Chondrocyte (in vitro differentiated cells): ENCODE measurements at regions not wholly inside any gene's neighbourhood (a gene's known extent, or its start where the extent isn't known, plus 50 kb on each side); places are given as distances from the start of the nearest gene placed in this dataset.

ENCODE experiments used
- DNase-seq: peaks from one replicate; pipeline ENCODE4 v3.0.0; 2021; ENCODE audit warnings: mixed read lengths, low spot score
- H3K27ac Mint-ChIP-seq: one replicate; pipeline ENCODE4 v1.8.0; 2021; ENCODE audit warnings: mild to moderate bottlenecking, moderate library complexity, mixed read lengths; ENCODE audit not compliant: unreplicated experiment
- H3K27me3 Mint-ChIP-seq: 2 replicates; pipeline ENCODE4 v1.8.0; 2021; ENCODE audit warnings: low read depth, mixed read lengths
- H3K36me3 Mint-ChIP-seq: 2 replicates; pipeline ENCODE4 v1.8.0; 2021; ENCODE audit warnings: low read depth, mixed read lengths
- H3K4me1 Mint-ChIP-seq: 2 replicates; pipeline ENCODE4 v1.8.0; 2021; ENCODE audit warnings: low read depth, mild to moderate bottlenecking, mixed read lengths
- H3K4me3 Mint-ChIP-seq: one replicate; pipeline ENCODE4 v1.8.0; 2021; ENCODE audit warnings: mild to moderate bottlenecking, moderate library complexity, mixed read lengths; ENCODE audit not compliant: unreplicated experiment
- H3K9me3 Mint-ChIP-seq: 2 replicates; pipeline ENCODE4 v1.8.0; 2021; ENCODE audit warnings: low read depth, mixed read lengths
- TF ChIP-seq, protein P1 (sequence below): fragments of 200-600 bp; sonication (generic); IDR thresholded peaks from 2 replicates; pipeline ENCODE4 v1.5.0; 2021; ENCODE audit warnings: antibody characterized with exemption, mild to moderate bottlenecking, moderate library complexity

DNA sequence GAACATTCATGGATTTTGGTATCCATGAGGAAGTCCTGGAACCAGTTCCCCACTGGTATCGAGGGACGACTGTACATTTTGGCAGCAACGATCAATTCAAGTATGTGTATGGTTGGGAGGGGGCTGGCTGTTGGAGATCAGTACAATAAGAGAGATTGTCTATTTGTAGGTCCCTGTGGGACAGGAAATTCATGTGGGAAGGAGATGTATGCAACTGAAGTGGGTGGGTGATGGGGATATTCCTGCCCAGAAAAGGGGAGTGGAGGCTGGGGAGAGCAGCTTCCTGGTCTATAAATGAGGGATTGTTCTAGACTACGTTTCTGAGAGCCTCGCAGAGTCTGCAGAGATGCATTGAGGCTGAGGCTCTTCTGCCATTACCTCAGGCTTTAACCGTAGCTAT, 140.2 kb upstream of the MAGI3 start:
- Mint-ChIP-seq H3K4me1 (no peaks in the 10 kb centered on the region), H3K9me3 (peaks cover 5% of the 10 kb centered on the region), H3K27me3 (peaks cover 22% of the 10 kb centered on the region), H3K27ac (no peak overlapping the region), H3K36me3 (no peaks in the 10 kb centered on the region), H3K4me3 (no peak overlapping the region)
- TF ChIP-seq, protein P1, sequence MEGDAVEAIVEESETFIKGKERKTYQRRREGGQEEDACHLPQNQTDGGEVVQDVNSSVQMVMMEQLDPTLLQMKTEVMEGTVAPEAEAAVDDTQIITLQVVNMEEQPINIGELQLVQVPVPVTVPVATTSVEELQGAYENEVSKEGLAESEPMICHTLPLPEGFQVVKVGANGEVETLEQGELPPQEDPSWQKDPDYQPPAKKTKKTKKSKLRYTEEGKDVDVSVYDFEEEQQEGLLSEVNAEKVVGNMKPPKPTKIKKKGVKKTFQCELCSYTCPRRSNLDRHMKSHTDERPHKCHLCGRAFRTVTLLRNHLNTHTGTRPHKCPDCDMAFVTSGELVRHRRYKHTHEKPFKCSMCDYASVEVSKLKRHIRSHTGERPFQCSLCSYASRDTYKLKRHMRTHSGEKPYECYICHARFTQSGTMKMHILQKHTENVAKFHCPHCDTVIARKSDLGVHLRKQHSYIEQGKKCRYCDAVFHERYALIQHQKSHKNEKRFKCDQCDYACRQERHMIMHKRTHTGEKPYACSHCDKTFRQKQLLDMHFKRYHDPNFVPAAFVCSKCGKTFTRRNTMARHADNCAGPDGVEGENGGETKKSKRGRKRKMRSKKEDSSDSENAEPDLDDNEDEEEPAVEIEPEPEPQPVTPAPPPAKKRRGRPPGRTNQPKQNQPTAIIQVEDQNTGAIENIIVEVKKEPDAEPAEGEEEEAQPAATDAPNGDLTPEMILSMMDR, result no peak
- no peak for DNase-seq

DNA sequence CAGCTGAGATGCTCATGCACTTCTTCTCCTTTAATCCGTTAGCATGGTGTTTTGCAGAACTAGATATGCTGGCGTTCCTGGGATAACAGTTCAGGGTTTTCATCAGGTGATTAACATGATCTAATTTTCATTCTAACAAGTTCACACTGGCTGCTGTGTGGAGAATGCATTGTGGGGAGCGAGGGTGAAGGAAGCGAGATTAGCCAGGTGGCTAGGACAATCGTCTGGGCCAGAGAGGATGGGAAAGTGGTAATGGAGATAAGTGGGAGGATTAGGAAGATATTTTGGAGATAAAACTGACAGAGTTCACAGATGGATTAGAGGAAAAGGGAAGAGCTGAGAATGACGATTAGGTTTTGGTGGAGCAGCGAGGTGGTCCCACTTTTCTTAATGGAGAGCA, 138.1 kb upstream of the MAGI3 start:
- Mint-ChIP-seq H3K27me3 (peaks cover 20% of the 10 kb centered on the region), H3K27ac (no peak overlapping the region), H3K4me3 (no peak overlapping the region), H3K4me1 (no peaks in the 10 kb centered on the region), H3K9me3 (peaks cover 5% of the 10 kb centered on the region), H3K36me3 (no peaks in the 10 kb centered on the region)
- no peak for DNase-seq
- TF ChIP-seq, protein P1, result no peak

DNA sequence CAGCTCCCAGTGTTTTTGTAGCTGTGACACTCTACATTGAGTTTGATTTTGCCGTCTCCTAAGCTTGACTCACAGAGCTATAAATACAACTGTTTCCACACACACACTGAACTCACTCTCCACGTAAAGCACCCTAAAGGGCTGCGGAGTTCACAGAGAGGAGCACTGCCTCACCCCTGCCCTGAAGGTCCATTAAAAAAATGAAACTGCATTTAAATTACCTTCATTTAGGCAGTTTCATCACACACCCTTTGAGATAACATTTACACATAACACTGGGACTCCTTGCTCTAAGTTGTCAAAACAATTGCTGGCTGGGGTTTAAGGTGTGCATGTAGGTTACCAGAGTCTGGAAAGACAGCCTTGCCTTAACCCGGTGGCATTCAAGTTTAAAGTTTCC, 137.1 kb upstream of the MAGI3 start:
- no peak overlapping the region for H3K27ac Mint-ChIP-seq
- no peaks in the 10 kb centered on the region for H3K36me3 Mint-ChIP-seq
- H3K4me3 Mint-ChIP-seq, result no peak overlapping the region
- TF ChIP-seq, protein P1, result no peak
- H3K9me3 Mint-ChIP-seq, result peaks cover 5% of the 10 kb centered on the region
- H3K27me3 Mint-ChIP-seq, result peaks cover 19% of the 10 kb centered on the region
- no peaks in the 10 kb centered on the region for H3K4me1 Mint-ChIP-seq
- no peak for DNase-seq

DNA sequence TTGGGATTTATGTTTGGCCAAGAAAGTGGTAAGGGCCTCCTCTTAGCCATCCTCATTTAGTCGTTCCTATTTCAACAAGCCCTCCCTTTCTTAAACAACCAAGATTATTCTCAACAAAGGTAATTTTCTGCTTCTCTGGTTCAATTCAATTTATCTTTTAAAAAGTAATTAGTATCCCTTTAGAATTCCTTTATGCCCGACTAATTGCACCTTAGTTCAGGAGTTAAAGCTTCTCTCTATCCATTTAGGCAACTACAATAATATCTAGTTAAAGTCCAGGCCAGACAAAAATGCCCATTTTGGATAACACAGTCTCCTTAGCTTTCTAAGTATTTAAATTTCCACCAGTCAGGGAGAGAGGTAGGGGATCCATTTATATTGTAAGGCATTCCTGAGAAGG, 136.7 kb upstream of the MAGI3 start:
- Mint-ChIP-seq H3K4me1 (no peaks in the 10 kb centered on the region), H3K36me3 (no peaks in the 10 kb centered on the region), H3K27me3 (peaks cover 21% of the 10 kb centered on the region), H3K9me3 (peaks cover 5% of the 10 kb centered on the region), H3K4me3 (no peak overlapping the region), H3K27ac (no peak overlapping the region)
- DNase-seq, result no peak
- TF ChIP-seq, protein P1, result no peak

DNA sequence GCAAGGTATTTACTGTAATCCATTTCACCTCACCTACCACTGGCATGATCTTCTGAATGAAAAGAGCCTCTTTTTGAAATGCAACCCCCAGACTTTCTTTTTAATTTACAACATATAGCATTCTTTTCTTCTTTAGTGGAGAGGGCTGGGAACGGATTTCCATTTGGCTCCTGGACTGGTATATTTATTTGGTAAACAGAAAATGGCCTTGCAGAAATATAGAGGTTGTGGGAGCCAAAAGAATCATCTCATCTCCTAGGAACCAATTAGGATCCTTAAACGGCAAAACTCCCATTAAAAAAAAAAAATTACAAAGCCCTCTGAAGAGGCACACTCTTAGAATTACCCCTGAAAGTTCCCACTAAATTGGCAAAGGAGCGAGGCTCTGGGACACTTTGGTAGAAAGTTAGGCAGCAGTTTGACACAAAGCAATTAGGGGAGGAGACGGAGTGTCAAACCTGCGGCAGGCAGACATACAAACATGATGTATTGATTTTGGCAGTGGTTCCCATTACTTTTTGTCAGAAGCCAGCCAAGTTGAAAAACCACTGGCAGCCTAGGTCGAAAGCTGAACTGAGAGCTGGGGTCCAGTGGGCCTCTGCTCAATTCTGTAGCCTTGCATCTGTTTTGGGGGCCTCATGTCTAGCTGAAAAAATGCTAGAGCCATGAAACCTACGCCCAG, 135.1 kb upstream of the MAGI3 start:
- no peak overlapping the region for H3K4me3 Mint-ChIP-seq
- H3K36me3 Mint-ChIP-seq, result no peaks in the 10 kb centered on the region
- TF ChIP-seq, protein P1, result no peak
- H3K27ac Mint-ChIP-seq, result no peak overlapping the region
- H3K27me3 Mint-ChIP-seq, result peaks cover 27% of the 10 kb centered on the region
- peaks cover 5% of the 10 kb centered on the region for H3K9me3 Mint-ChIP-seq
- no peak for DNase-seq
- no peaks in the 10 kb centered on the region for H3K4me1 Mint-ChIP-seq
